Parathyroid adenoma (tissue), 2 donors: ENCODE measurements at regions not wholly inside any gene's neighbourhood (a gene's known extent, or its start where the extent isn't known, plus 50 kb on each side); places are given as distances from the start of the nearest gene placed in this dataset.

ENCODE experiments used
- H2AFZ ChIP-seq: fragments of 300-600 bp; sonication (generic); one replicate; pipeline ENCODE4 v1.7.0; 2017; ENCODE audit warnings: antibody characterized with exemption, mild to moderate bottlenecking
- H3K27ac ChIP-seq: fragments of 300-600 bp; sonication (generic); one replicate; pipeline ENCODE4 v1.7.0; 2017
- H3K27me3 ChIP-seq: fragments of 300-600 bp; sonication (generic); one replicate; pipeline ENCODE4 v1.7.0; 2017; ENCODE audit warnings: low read length; ENCODE audit not compliant: control insufficient read depth, insufficient read depth
- H3K36me3 ChIP-seq: fragments of 300-600 bp; sonication (generic); one replicate; pipeline ENCODE4 v1.7.0; 2017; ENCODE audit warnings: low read length; ENCODE audit not compliant: control insufficient read depth, insufficient read depth
- H3K4me1 ChIP-seq: fragments of 300-600 bp; sonication (generic); one replicate; pipeline ENCODE4 v1.7.0; 2017; ENCODE audit warnings: control low read depth
- H3K4me2 ChIP-seq: fragments of 300-600 bp; sonication (generic); one replicate; pipeline ENCODE4 v1.7.0; 2017; ENCODE audit warnings: low read length
- H3K4me3 ChIP-seq: fragments of 300-600 bp; sonication (generic); one replicate; pipeline ENCODE4 v1.7.0; 2017; ENCODE audit warnings: low read depth, low read length
- H3K79me2 ChIP-seq: fragments of 300-600 bp; sonication (generic); one replicate; pipeline ENCODE4 v1.7.0; 2017; ENCODE audit warnings: control low read depth
- H3K9ac ChIP-seq: fragments of 300-600 bp; sonication (generic); one replicate; pipeline ENCODE4 v1.7.0; 2017; ENCODE audit warnings: mild to moderate bottlenecking
- H3K9me3 ChIP-seq: fragments of 300-600 bp; sonication (generic); one replicate; pipeline ENCODE4 v1.7.0; 2017; ENCODE audit warnings: low read length; ENCODE audit not compliant: control insufficient read depth
- TF ChIP-seq, protein P1 (sequence below): fragments of 300-600 bp; sonication (generic); IDR thresholded peaks from one replicate; pipeline ENCODE4 v1.7.0; 2017; ENCODE audit warnings: antibody characterized with exemption, mild to moderate bottlenecking
- donor health status: primary hyperparathyroidism.

DNA sequence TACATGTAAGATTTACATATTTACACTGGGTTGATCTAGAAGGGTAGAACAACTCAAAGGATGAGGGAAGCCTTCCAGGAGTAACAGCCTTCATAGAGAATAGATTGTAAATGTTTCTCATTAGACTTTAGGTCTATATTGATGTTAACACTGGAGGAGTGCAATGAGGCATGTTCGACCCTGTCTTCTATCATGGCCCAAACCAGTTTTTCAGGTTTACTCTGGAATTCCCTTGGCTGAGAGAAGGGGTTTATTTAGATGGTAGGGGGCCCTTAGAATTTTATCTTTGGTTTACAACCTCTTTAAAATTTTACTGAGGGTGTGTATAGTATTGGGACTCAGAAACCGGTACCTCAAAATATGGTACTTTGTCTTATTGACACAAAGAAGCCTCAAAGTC is 634.9 kb upstream of the PIK3C3 start:
- Histone ChIP-seq H3K79me2 (no peaks in the 10 kb centered on the region), H3K4me1 (no peaks in the 10 kb centered on the region), H3K27me3 (no peaks in the 10 kb centered on the region), H3K36me3 (no peaks in the 10 kb centered on the region), H3K9ac (no peak overlapping the region), H3K9me3 (no peaks in the 10 kb centered on the region), H3K4me2 (peak overlapping the region; percentile 11), H2AFZ (no peak overlapping the region), H3K27ac (no peak overlapping the region), H3K4me3 (no peak overlapping the region)
- TF ChIP-seq, protein P1, sequence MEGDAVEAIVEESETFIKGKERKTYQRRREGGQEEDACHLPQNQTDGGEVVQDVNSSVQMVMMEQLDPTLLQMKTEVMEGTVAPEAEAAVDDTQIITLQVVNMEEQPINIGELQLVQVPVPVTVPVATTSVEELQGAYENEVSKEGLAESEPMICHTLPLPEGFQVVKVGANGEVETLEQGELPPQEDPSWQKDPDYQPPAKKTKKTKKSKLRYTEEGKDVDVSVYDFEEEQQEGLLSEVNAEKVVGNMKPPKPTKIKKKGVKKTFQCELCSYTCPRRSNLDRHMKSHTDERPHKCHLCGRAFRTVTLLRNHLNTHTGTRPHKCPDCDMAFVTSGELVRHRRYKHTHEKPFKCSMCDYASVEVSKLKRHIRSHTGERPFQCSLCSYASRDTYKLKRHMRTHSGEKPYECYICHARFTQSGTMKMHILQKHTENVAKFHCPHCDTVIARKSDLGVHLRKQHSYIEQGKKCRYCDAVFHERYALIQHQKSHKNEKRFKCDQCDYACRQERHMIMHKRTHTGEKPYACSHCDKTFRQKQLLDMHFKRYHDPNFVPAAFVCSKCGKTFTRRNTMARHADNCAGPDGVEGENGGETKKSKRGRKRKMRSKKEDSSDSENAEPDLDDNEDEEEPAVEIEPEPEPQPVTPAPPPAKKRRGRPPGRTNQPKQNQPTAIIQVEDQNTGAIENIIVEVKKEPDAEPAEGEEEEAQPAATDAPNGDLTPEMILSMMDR = no peak

GRCh38 chr18:41315134-41315533 is 639.9 kb upstream of the PIK3C3 start:
- no peak overlapping the region for H3K4me3 ChIP-seq
- no peak overlapping the region for H3K27ac ChIP-seq
- H3K9me3 ChIP-seq = no peaks in the 10 kb centered on the region
- no peaks in the 10 kb centered on the region for H3K79me2 ChIP-seq
- TF ChIP-seq, protein P1 = no peak
- H3K4me1 ChIP-seq = no peaks in the 10 kb centered on the region
- H3K4me2 ChIP-seq = no peak overlapping the region
- no peak overlapping the region for H3K9ac ChIP-seq
- no peaks in the 10 kb centered on the region for H3K36me3 ChIP-seq
- no peak overlapping the region for H2AFZ ChIP-seq
- H3K27me3 ChIP-seq = no peaks in the 10 kb centered on the region

GRCh38 chr18:41311571-41312547 is 643.2 kb upstream of the PIK3C3 start:
- H3K27me3 ChIP-seq = no peaks in the 10 kb centered on the region
- H2AFZ ChIP-seq = no peak overlapping the region
- peak overlapping the region; percentile 39 for H3K4me2 ChIP-seq
- H3K9ac ChIP-seq = no peak overlapping the region
- H3K4me3 ChIP-seq = no peak overlapping the region
- no peaks in the 10 kb centered on the region for H3K36me3 ChIP-seq
- H3K9me3 ChIP-seq = no peaks in the 10 kb centered on the region
- H3K4me1 ChIP-seq = no peaks in the 10 kb centered on the region
- TF ChIP-seq, protein P1 = no peak
- H3K27ac ChIP-seq = no peak overlapping the region
- H3K79me2 ChIP-seq = no peaks in the 10 kb centered on the region

DNA sequence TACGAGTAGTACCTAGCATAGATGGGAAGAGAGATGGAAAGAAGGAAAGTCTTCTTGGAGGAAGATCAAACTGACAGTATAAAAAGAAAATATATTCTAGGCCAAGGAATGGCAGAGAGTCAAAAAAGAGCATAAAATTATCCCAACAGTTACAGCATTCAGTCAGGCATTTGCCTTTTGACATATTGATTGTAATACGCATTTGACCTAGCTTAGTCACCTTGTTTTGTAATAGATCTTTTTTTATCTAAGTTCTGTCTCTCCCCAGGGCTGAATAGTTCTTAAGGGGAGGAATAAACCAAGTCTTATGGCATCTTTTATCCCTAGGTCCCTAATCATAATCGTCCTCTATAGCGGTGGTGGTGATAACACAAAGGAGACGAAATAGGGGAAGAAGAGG is 657.3 kb upstream of the PIK3C3 start:
- Histone ChIP-seq H3K27me3 (no peaks in the 10 kb centered on the region), H3K4me3 (no peak overlapping the region), H3K36me3 (no peaks in the 10 kb centered on the region), H3K27ac (no peak overlapping the region), H3K9ac (no peak overlapping the region), H3K9me3 (no peaks in the 10 kb centered on the region), H3K4me2 (no peak overlapping the region), H3K4me1 (no peaks in the 10 kb centered on the region), H3K79me2 (no peaks in the 10 kb centered on the region), H2AFZ (no peak overlapping the region)
- TF ChIP-seq, protein P1 = no peak
